Stomach (tissue), 8 donors: ENCODE measurements at regions not wholly inside any gene's neighbourhood (a gene's known extent, or its start where the extent isn't known, plus 50 kb on each side); places are given as distances from the start of the nearest gene placed in this dataset.

Source experiments
- DNase-seq, 2 donors: peaks; one replicate each; pipeline versions ENCODE4 v3.0.0 to v3.0.0-alpha.2; 2013 to 2019
- H3K27ac ChIP-seq, 5 donors: fragments of 200-600 bp in 4 of 5; sonication (generic) in 4 of 5; one replicate each; pipeline ENCODE4 v1.5.1; 2013 to 2019; ENCODE audit warnings: mild to moderate bottlenecking in 1 of 5, moderate library complexity in 1 of 5
- H3K27me3 ChIP-seq, 3 donors: fragments of 200-600 bp; sonication (generic); one replicate each; pipeline ENCODE4 v1.5.1; 2017 to 2019; ENCODE audit warnings: mixed run types in 1 of 3
- H3K36me3 ChIP-seq, 4 donors: fragments of 200-600 bp; sonication (generic); 1 replicate in 3 of 4; 2 replicates in 1 of 4; pipeline ENCODE4 v1.5.1; 2016 to 2019
- H3K4me1 ChIP-seq, 4 donors: fragments of 200-600 bp; sonication (generic); one replicate each; pipeline ENCODE4 v1.5.1; 2016 to 2019
- H3K4me3 ChIP-seq, 4 donors: fragments of 200-600 bp; sonication (generic) in 3 of 4; one replicate each; pipeline ENCODE4 v1.5.1; 2016 to 2019; ENCODE audit warnings: mild to moderate bottlenecking in 1 of 4
- H3K9me3 ChIP-seq, 4 donors: fragments of 200-600 bp; sonication (generic); one replicate each; pipeline ENCODE4 v1.5.1; 2016 to 2019
- EP300 ChIP-seq: sonication (generic); formaldehyde crosslinking; IDR thresholded peaks from one replicate; pipeline ENCODE4 v1.6.1; 2017; ENCODE audit warnings: antibody characterized with exemption
- POLR2A ChIP-seq, 4 donors: fragments of 450-650 bp; IDR thresholded peaks; one replicate each; pipeline ENCODE4 v1.6.1; 2016; ENCODE audit warnings: antibody characterized with exemption in 4 of 4, control low read depth in 2 of 4, mild to moderate bottlenecking in 1 of 4, moderate library complexity in 1 of 4
- POLR2AphosphoS5 ChIP-seq, 3 donors: sonication (generic); formaldehyde crosslinking; IDR thresholded peaks; one replicate each; pipeline ENCODE4 v1.6.1; 2016; ENCODE audit warnings: antibody characterized with exemption in 3 of 3
- WGBS, 5 donors: extraction: QIAGEN DNeasy Blood & Tissue Kit in 3 of 5; methylation state at CpG; one replicate each; pipeline versions ENCODE4 v1.1.5 to v1.1.7; 2013 to 2018; 5-methylcytosine and 5-hydroxymethylcytosine counted together
- intact Hi-C: fragments of 100-400 bp; cut with DNase I; formaldehyde crosslinking; loops from one replicate; pipeline ENCODE4 v1.15.1; 2023; ENCODE audit warnings: low total_unique reads
- TF ChIP-seq, protein P1 (sequence below), 7 experiments: fragments of 450-650 bp in 4 of 7; fragments of 200-600 bp in 3 of 7; sonication (generic) in 3 of 7; IDR thresholded peaks; one replicate each; pipeline ENCODE4 v1.5.1; 2016 to 2019; ENCODE audit warnings: antibody characterized with exemption in 7 of 7, control low read depth in 2 of 7, mild to moderate bottlenecking in 1 of 7
- donor health status: healthy with polysubstance abuse.
- donor health status: Bipolar disorder and iron deficiency.
- donor health status: healthy.

GRCh38 chr10:117790621-117791020, 248.1 kb downstream of the EMX2 start:
- Histone ChIP-seq H3K4me1 (no peaks in the 10 kb centered on the region), H3K9me3 (no peaks in the 10 kb centered on the region), H3K36me3 (no peaks in the 10 kb centered on the region), H3K4me3 (no peak overlapping the region), H3K27me3 (peaks cover 0 to 21% (median 0%) of the 10 kb centered on the region in 3 donors), H3K27ac (no peak overlapping the region)
- 46 to 67% (median 52%) methylated on average over 7 of the region's 7 CpGs for WGBS, 5 donors
- TF ChIP-seq POLR2AphosphoS5 (IDR thresholded peaks at IDR 0.05) (no peak), POLR2A (IDR thresholded peaks at IDR 0.05) (no peak), EP300 (no peak)
- TF ChIP-seq, protein P1, sequence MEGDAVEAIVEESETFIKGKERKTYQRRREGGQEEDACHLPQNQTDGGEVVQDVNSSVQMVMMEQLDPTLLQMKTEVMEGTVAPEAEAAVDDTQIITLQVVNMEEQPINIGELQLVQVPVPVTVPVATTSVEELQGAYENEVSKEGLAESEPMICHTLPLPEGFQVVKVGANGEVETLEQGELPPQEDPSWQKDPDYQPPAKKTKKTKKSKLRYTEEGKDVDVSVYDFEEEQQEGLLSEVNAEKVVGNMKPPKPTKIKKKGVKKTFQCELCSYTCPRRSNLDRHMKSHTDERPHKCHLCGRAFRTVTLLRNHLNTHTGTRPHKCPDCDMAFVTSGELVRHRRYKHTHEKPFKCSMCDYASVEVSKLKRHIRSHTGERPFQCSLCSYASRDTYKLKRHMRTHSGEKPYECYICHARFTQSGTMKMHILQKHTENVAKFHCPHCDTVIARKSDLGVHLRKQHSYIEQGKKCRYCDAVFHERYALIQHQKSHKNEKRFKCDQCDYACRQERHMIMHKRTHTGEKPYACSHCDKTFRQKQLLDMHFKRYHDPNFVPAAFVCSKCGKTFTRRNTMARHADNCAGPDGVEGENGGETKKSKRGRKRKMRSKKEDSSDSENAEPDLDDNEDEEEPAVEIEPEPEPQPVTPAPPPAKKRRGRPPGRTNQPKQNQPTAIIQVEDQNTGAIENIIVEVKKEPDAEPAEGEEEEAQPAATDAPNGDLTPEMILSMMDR (IDR thresholded peaks at IDR 0.05) = no peak
- no peak for DNase-seq
- intact Hi-C loops = no loop called here

DNA sequence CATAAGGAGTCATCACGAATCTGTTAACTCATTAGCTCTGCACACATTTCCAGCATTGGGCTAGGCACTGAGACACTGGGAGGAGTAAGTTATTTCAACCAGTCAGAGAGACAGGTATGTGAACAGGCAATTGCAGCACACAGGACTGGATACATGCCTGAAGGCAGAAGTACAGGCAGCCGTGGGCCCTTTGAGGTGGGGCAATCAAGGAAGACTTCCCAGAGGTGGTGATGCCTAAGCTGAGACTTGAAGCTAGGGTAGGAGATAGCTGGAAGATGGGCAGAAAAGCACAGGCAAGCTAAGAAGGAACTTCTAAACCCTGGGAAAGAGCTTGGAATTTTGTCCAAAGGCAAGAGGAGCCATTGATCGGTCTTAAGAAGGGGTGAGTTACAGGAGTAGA, 249.7 kb downstream of the EMX2 start:
- TF ChIP-seq, protein P1 (IDR thresholded peaks at IDR 0.05) = no peak
- TF ChIP-seq POLR2AphosphoS5 (IDR thresholded peaks at IDR 0.05) (no peak), EP300 (no peak), POLR2A (IDR thresholded peaks at IDR 0.05) (no peak)
- DNase-seq = no peak
- no peaks in the 10 kb centered on the region for H3K9me3 ChIP-seq
- intact Hi-C loops = no loop called here
- H3K4me1 ChIP-seq = no peaks in the 10 kb centered on the region
- no peaks in the 10 kb centered on the region for H3K36me3 ChIP-seq
- H3K27ac ChIP-seq = no peak overlapping the region
- 76 to 84% (median 82%) methylated on average over 2 to 3 of the region's 3 CpGs for WGBS, 5 donors
- peaks cover 0 to 17% (median 0%) of the 10 kb centered on the region in 3 donors for H3K27me3 ChIP-seq
- H3K4me3 ChIP-seq = no peak overlapping the region

GRCh38 chr10:117796130-117796745, 250.5 kb downstream of the RAB11FIP2 start:
- DNase-seq = no peak
- Histone ChIP-seq H3K9me3 (no peaks in the 10 kb centered on the region), H3K4me1 (no peaks in the 10 kb centered on the region), H3K27ac (no peak overlapping the region), H3K4me3 (no peak overlapping the region), H3K36me3 (no peaks in the 10 kb centered on the region), H3K27me3 (peaks cover 0 to 4% (median 0%) of the 10 kb centered on the region in 3 donors)
- 53 to 67% (median 57%) methylated on average over 11 of the region's 11 CpGs for WGBS, 5 donors
- intact Hi-C loops = no loop called here
- no peak for TF ChIP-seq POLR2AphosphoS5 (IDR thresholded peaks at IDR 0.05)
- no peak for TF ChIP-seq EP300
- TF ChIP-seq, protein P1 (IDR thresholded peaks at IDR 0.05) = no peak
- TF ChIP-seq POLR2A (IDR thresholded peaks at IDR 0.05) = no peak

- intact Hi-C loops = no loop called here
- peaks cover 0 to 4% (median 0%) of the 10 kb centered on the region in 3 donors for H3K27me3 ChIP-seq
- no peak overlapping the region for H3K4me3 ChIP-seq
- 70 to 84% (median 75%) methylated on average over 10 of the region's 10 CpGs for WGBS, 5 donors
- no peak for DNase-seq
- TF ChIP-seq POLR2AphosphoS5 (IDR thresholded peaks at IDR 0.05) (no peak), POLR2A (IDR thresholded peaks at IDR 0.05) (no peak), EP300 (no peak)
- TF ChIP-seq, protein P1 (IDR thresholded peaks at IDR 0.05) = no peak
- no peaks in the 10 kb centered on the region for H3K36me3 ChIP-seq
- no peak overlapping the region for H3K27ac ChIP-seq
- no peaks in the 10 kb centered on the region for H3K9me3 ChIP-seq
- H3K4me1 ChIP-seq = no peaks in the 10 kb centered on the region
These were observed 249.4 kb downstream of the RAB11FIP2 start for GRCh38 chr10:117797296-117797695.
